Nephron (organoid): ENCODE measurements at regions not wholly inside any gene's neighbourhood (a gene's known extent, or its start where the extent isn't known, plus 50 kb on each side); places are given as distances from the start of the nearest gene placed in this dataset.
A peak's percentile ranks its signal among the peaks of the same experiment; 100 is the strongest.

Experiments used
- H3K27ac Mint-ChIP-seq, 3 experiments: 2 replicates each; pipeline ENCODE4 v1.8.0; 2020; ENCODE audit warnings: mixed read lengths in 3 of 3, mild to moderate bottlenecking in 2 of 3, moderate library complexity in 1 of 3
- H3K27me3 Mint-ChIP-seq: 2 replicates; pipeline ENCODE4 v1.8.0; 2021; ENCODE audit warnings: low read depth, mild to moderate bottlenecking, moderate library complexity, mixed read lengths
- H3K36me3 Mint-ChIP-seq: 2 replicates; pipeline ENCODE4 v1.8.0; 2020; ENCODE audit warnings: low read depth, mixed read lengths
- H3K4me1 Mint-ChIP-seq: 2 replicates; pipeline ENCODE4 v1.8.0; 2020; ENCODE audit warnings: mixed read lengths
- H3K4me3 Mint-ChIP-seq, 3 experiments: 2 replicates each; pipeline ENCODE4 v1.8.0; 2020; ENCODE audit warnings: mild to moderate bottlenecking in 3 of 3, mixed read lengths in 3 of 3, moderate library complexity in 2 of 3
- H3K9me3 Mint-ChIP-seq: 2 replicates; pipeline ENCODE4 v1.8.0; 2020; ENCODE audit warnings: mixed read lengths
- CTCF ChIP-seq, 3 experiments: fragments of 200-600 bp; sonication (generic); IDR thresholded peaks; one replicate each; pipeline ENCODE4 v1.5.0; 2021; ENCODE audit warnings: antibody characterized with exemption in 3 of 3; ENCODE audit not compliant: unreplicated experiment in 3 of 3

GRCh38 chr1:114320586-114320985 is 166.9 kb upstream of the SYT6 start:
- Mint-ChIP-seq H3K27ac (peak overlapping the region in 2 of 3 experiments; percentile 95 to 98), H3K36me3 (no peaks in the 10 kb centered on the region), H3K27me3 (no peaks in the 10 kb centered on the region), H3K4me3 (no peak overlapping the region), H3K9me3 (no peaks in the 10 kb centered on the region), H3K4me1 (peaks cover 38% of the 10 kb centered on the region)
- no peak for TF ChIP-seq CTCF (IDR thresholded peaks at IDR 0.05; ENCODE audit: unreplicated experiment in 3 of 3)

GRCh38 chr1:114319418-114319817 is 165.7 kb upstream of the SYT6 start:
- Mint-ChIP-seq H3K36me3 (no peaks in the 10 kb centered on the region), H3K4me3 (no peak overlapping the region), H3K27me3 (no peaks in the 10 kb centered on the region), H3K9me3 (no peaks in the 10 kb centered on the region), H3K4me1 (peaks cover 32% of the 10 kb centered on the region), H3K27ac (peak overlapping the region; percentile 89 to 98 (median 95))
- no peak for TF ChIP-seq CTCF (IDR thresholded peaks at IDR 0.05; ENCODE audit: unreplicated experiment in 3 of 3)

- Mint-ChIP-seq H3K4me3 (no peak overlapping the region), H3K27me3 (no peaks in the 10 kb centered on the region), H3K36me3 (no peaks in the 10 kb centered on the region), H3K9me3 (no peaks in the 10 kb centered on the region), H3K4me1 (peaks cover 27% of the 10 kb centered on the region), H3K27ac (peak overlapping the region; percentile 89 to 98 (median 95))
- no peak for TF ChIP-seq CTCF (IDR thresholded peaks at IDR 0.05; ENCODE audit: unreplicated experiment in 3 of 3)
These were observed 165.3 kb upstream of the SYT6 start for GRCh38 chr1:114318961-114319360.

- H3K36me3 Mint-ChIP-seq: no peaks in the 10 kb centered on the region
- TF ChIP-seq CTCF (IDR thresholded peaks at IDR 0.05; ENCODE audit: unreplicated experiment in 3 of 3): no peak
- peak overlapping the region in 1 of 3 experiments; percentile 53 for H3K27ac Mint-ChIP-seq
- H3K9me3 Mint-ChIP-seq: peaks cover 7% of the 10 kb centered on the region
- H3K4me1 Mint-ChIP-seq: peaks cover 28% of the 10 kb centered on the region
- H3K27me3 Mint-ChIP-seq: no peaks in the 10 kb centered on the region
- H3K4me3 Mint-ChIP-seq: no peak overlapping the region
These were observed 162.5 kb upstream of the SYT6 start for GRCh38 chr1:114316204-114316603.

- no peaks in the 10 kb centered on the region for H3K27me3 Mint-ChIP-seq
- H3K9me3 Mint-ChIP-seq: peaks cover 11% of the 10 kb centered on the region
- no peaks in the 10 kb centered on the region for H3K36me3 Mint-ChIP-seq
- peaks cover 28% of the 10 kb centered on the region for H3K4me1 Mint-ChIP-seq
- peak overlapping the region in 1 of 3 experiments; percentile 53 for H3K27ac Mint-ChIP-seq
- no peak for TF ChIP-seq CTCF (IDR thresholded peaks at IDR 0.05; ENCODE audit: unreplicated experiment in 3 of 3)
- H3K4me3 Mint-ChIP-seq: no peak overlapping the region
These were observed 162.0 kb upstream of the SYT6 start for GRCh38 chr1:114315631-114316030.

GRCh38 chr1:114314576-114314975 is 160.9 kb upstream of the SYT6 start:
- Mint-ChIP-seq H3K27me3 (no peaks in the 10 kb centered on the region), H3K4me1 (peaks cover 23% of the 10 kb centered on the region), H3K27ac (peak overlapping the region in 1 of 3 experiments; percentile 24), H3K36me3 (no peaks in the 10 kb centered on the region), H3K4me3 (no peak overlapping the region), H3K9me3 (peaks cover 12% of the 10 kb centered on the region)
- TF ChIP-seq CTCF (IDR thresholded peaks at IDR 0.05; ENCODE audit: unreplicated experiment in 3 of 3): no peak
